Stimulated activated CD8-positive, alpha-beta memory T cell treated with anti-CD3 and anti-CD28 coated beads, Interleukin-12 subunit alpha, Interleukin-12 subunit beta, amount 100 ng/mL, for 24 hours (primary cell): ENCODE measurements at regions not wholly inside any gene's neighbourhood (a gene's known extent, or its start where the extent isn't known, plus 50 kb on each side); places are given as distances from the start of the nearest gene placed in this dataset.
A peak's percentile ranks its signal among the peaks of the same experiment; 100 is the strongest.

Source experiments
- DNase-seq: peaks from one replicate; pipeline ENCODE4 v3.0.0-alpha.2; 2020; ENCODE audit errors: extremely low read depth

DNA sequence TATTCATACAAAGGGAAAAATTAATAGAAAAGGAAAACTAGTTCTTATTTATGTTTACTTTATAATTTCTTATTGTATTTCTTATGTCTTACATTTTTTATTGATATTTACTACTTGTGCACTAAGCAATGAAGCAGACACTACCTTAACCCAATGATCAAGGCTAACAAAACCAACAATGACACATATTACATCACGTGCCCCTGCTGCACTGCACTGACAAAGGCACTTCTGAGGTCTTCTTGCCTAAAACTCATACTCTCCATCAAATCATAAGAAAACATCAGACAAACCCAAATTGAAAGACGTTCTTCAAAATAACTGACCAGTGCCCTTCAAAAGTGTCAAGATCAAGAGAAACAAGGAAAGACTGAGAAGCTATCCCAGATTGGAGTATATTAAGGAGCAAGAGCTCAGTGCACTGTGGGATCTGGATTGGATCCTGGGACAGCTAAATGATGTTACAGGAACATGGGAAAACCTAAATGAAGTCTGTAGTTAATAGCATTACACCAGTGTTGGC lies 230.9 kb downstream of the AUH start:
- no peak for DNase-seq

DNA sequence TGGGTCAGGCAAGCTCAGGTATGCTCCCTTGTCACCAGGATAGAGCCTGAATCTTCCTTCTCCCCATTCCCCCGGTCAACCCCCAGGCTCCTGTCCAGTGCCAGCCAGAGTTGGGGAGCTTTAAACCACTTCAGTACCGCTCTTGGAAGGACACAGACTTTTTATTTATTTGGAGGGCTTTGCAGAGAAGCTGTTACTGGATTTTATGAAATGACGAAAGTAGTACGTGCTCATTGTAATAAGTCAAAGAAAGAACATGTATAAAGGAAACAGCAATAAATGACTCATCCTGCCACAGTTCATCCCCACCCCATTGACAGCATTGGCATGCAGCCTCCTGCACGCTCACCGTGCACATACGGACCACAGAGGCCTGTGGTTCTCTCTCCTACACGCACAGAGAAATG lies 230.3 kb downstream of the AUH start:
- peak; percentile 56 for DNase-seq

DNA sequence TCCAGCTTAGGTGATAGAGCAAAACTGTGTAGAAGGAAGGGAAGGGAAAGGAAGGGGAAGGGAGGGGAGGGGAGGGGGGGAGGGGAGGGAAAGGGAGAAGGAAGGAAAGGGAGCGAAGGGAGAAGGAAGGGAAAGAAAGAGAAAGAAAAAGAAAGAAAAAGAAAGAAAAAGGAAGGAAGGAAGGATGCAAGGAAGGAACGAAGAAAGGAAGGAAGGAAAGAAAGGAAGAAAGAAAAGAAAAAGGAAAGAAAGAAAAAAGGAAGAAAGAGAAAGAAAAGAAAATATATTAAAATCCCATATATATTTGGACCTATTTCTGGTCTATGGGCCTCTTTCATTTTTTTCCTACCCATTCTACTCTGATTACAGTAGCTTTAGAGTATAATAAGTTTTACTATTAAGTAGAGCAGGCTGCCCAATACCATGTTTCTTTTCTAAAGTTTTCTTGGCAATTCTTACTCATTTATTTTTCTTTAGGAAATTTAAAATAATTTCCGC lies 229.1 kb downstream of the AUH start:
- no peak for DNase-seq

DNA sequence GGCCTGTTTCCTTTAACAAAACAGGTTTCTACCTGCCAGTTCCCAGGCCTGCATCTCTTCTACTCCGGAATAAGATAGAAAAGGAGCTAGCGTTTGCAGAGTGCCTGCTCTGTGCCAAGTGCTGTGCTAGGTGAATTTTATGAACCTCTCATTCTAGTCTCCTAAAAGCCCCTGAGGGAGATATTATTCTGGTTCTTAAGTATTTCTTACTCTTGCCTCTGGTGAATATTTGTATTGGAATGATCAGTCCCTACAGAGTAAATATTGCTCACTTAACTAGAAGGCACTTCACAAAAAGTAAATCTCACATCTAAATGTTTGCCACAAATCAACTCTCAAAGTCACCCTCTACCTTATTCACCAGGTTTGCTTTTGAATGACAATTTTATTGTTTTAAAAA lies 227.1 kb downstream of the AUH start:
- no peak for DNase-seq

DNA sequence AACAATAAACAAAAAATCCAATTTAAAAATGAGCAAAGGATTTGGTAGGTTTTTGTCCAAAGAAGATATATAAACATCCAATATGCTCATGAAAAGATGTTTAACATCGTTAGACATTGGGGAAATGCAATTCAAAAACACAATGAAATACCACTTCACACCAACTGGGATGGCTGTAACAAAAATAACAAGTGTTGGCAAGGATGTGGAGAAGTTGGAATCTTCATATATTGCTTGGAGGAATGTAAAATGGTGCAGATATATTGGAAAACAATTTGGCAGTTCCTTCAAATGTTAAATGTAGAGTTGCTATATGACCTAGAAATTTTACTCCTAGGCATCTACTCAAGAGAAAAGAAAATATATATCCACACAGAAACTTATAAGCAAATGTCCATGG lies 224.3 kb downstream of the AUH start:
- no peak for DNase-seq

DNA sequence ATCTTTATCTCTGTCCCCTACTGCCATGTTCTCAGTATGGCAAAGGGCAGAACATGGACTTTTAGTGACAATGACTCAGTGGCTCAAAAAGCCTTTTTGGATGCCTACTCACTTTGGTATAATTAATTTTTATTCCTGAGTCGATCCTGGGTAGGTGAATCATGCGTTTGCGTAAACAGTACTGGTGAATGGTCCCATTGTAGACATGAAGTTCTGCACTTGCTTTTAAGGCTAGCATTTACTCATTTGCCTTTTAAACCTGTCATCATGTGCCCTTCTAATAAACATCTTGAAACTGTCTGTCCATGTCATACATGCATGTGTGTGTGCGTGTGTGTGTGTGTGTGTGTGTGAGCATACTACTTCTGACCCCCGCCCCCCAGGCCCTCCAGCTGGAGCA lies 223.0 kb downstream of the AUH start:
- DNase-seq, result no peak

DNA sequence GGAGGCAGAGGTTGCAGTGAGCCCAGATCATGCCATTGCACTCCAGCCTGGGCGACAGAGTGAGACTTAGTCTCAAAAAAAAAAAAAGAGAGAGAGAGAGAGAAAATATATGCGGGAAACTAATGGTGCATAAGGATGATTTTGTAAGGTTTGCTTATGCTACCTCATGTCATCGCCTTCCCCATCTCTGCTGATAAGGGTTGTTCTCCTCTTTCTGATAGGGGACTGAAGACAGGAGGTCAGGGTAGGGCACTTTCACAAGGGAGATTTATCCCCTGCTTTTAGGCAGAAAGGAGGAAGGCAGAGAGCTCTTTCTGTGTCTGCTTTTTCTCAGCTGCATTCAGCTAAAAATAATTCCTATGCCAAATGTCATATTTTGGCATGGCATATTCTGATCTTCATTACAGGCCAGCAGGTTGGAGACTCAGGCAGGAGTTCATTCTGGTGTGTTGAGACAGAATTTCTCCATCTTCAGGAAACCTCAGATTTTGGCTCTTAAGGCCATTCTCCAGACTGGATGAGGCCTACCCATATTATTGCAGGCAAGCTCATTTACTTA lies 220.2 kb downstream of the AUH start:
- DNase-seq, result no peak

DNA sequence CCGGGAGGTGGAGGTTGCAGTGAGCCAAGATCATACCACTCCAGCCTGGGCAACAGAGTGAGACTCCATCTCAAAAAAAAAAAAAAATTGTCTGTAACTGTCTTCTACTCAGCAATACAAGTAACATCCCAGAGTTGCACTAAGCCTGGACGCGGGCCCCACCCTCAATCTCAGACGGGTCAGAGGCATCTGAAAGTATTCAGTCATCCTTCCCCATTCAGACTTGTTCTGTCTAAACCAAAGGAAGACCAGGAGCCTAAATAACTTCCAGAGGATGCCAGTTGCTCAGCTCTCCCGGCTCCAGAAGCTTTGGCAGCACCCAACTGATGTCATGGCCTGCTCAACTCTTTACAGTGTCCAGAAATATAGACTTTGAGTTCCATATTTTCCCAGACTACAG lies 218.6 kb downstream of the AUH start:
- no peak for DNase-seq

DNA sequence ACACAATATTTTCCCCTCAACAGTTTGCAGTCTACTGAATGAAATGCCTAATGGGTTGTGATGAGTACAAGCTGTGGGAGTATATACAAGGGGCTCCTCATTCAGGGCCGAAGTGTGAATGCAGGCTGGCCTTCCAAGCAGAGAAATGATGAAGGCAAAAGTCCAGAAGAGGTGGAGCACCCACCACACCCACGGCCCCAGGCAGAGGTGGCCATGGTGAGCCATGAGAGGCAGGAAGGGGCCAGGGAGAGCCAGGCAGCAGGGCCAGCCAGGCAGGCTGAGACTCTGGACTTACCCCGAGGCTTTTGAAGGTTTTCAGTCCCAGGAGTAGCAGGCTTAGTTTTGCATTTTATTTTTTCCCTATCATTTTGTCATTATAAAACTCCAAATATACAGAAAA lies 218.1 kb downstream of the AUH start:
- DNase-seq, result no peak

DNA sequence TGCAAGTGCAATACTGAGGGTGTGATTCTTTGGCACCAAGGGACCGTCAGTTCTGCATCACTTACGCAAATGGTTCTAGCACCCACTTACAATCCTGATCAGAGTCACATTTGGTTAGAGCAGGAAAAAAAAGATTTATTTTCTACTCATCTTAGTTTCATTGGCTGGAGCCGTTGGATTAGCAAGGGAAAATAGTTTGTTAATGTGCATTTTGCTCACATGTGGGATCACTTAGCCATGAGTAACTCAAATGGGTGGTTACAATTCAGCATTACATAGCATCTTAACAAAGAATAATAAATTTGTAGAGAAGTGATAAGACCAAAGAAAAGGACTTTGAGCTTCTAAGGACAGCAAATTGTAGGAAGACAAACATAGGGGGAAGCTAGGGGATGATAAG lies 216.9 kb downstream of the AUH start:
- no peak for DNase-seq

DNA sequence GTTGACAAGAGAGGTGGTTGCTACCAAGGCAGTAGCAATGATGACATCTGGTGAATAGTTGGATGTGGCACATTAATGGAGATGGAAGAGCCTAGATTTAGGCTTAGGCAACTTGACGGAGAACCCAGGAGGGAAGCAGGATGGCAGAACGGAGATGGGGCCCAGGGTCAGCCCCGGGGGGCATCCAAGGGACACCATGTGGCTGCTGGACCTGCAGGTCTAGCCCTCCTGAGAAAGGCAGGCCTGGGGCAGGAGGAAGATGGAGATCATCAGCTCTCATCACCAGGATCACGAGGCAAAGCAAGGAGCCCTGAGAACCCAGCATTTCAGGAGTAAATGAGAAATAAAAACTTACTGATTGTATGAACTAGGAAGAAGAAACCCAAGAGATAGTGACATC lies 216.2 kb downstream of the AUH start:
- no peak for DNase-seq

DNA sequence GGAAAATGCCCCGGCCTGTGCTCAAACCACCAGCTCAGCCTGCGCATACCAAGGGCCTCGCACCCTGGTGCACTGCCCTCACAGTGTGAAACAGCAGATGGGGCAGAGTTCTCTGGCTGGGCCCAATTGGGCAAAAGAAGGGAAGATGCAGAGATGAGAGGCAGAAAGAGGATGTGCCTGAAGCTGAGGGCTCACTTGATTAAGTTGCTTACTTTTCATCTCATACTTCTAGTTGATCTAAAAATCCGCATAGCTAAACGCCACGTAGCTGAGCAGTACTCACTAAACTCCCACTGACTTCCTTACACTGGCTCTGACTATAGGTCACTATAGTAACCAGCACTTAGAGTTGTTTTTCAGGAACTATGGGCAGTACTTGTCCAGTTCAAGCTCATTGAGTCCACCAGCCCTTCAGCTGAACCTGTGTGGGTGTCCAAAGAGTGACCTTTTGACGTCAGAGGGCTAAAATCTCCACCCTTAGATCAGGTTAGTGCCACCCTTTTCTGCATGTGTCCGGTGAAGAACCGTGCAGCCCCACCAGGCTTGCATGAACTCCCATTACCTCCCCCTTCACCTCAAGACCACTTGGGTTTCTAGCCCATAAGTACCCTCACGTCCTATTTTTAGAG lies 215.2 kb downstream of the AUH start:
- DNase-seq, result no peak

DNA sequence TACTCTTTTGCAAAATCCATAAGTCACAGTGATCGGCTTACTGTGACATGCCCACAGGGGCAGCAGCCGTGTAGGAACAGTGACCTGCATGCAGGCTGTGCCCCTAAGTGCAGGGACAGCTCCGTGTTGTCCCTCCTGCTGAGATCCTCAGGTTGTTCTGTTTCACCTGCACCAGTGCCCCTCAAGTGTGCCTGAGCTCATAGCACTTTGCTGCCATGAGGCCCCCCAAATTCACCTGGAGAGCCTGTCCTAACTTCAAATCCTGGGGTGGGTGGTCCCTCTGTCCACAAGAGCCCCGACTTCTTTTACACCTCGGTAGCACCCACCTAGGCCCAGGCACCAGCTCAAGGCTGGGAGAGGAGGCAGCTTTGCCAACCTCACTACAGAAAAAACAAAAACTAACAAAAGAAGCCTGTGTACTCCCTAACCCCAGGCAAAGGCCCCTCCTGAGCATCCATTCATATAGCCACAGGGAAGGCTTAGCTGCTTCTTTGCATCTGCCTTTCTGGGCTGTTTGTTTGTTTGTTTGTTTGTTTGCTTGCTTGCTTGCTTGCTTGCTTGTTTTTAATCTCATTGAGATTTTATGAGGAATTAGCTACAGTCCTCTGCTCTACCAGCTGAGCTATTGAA lies 214.5 kb downstream of the AUH start:
- no peak for DNase-seq

DNA sequence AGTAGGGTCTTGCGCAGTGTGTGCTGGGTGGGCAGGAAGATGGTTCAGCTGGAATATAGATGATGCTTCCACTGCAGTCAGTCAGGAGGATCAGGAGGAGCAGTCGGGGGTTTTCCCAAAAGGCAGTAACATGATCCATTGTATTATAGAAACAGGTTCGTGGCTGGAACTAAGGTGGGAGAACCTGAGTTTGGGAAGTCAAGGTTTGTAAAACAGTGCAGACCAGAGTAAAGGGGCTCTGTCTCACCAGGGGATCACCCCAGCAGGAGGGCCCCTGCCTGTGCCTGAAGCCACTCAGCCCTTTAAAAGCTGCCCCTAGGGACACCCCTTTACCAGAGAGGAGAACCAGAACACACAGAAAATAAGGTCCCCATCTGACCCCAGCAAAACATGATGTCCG lies 213.4 kb downstream of the AUH start:
- DNase-seq, result no peak

DNA sequence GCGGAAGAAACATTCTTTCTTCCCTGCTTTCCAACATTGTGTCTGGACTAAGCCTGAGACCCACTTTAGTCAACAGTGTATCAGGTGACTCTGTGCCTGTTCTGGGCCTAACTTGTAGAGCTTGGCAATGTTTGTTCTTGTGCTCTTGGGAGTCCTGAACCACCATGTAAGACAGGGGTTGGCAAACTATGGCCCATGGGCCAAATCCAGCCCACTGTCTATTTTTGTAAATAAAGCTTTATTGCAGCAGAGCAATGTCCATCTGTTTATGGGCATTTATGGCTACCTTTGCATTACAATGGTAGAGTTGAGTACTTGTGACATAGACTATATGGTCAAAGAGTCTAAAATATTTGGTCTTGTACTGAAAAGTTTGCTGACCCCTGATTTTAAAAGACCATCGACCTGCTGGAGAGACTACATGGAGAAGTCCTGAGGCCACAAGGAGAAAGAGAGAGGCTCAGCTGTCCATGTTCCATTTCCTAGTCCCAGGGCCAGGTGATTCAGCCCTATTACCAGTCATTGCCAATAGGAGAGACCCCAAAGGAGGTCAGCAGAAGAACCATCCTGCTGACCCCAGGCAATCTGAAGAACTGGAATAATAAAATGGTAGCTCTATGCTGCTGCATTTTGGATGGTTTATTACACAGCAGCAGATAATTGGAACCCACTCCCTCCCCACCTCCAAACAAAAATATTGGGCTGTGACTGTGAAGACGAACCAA lies 211.3 kb downstream of the AUH start:
- no peak for DNase-seq

DNA sequence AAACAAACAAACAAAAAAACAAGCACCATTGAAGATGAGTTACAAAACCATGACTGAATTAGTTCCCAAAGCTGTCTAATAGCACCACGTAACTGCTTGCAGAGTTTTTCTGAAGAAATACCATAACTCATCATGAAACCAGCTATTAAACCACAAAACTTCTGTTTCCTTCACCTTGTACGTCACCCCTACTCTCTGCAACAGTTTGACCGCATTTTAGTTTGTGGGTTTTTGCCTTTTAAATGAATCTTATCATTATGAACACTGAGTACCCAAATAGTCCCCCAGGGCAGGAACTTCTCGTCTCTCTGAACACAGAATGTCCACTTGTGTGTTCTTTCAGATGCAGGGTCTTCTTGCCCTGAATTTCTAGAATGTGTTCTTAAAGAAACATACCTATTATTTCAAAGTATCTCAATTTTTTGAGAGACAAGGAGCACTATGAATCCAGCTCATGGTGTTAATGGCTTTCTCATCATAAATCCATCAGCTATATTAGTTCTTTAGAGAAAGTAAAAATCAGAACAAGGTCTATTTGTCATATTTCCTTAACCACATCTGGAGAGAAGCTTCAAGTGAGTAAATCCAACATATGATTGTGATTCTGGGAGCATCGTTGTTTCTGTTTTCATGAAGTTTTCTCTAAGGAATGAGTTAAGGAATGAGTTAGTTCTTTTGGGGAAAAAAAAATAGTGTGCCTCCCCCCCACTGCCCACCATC lies 210.6 kb downstream of the AUH start:
- DNase-seq, result no peak

DNA sequence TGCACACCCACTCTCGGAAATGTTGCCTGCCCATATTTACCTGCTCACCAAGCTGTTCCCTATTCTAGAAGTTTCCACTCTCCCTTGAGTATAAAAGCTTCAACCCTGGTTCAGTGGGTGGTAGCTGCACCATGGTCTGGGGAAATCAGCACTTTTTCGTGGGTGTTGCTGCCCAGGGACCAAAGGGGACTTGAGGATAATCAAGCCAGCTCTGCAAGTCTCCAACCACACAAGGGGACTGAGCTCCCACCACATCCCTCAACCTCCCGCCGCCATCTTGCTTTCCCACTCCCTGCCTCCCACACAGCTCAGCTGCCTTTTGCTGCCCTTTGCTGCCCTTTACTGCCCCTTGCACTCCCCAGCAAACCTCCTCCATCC lies 210.0 kb downstream of the AUH start:
- DNase-seq, result no peak

DNA sequence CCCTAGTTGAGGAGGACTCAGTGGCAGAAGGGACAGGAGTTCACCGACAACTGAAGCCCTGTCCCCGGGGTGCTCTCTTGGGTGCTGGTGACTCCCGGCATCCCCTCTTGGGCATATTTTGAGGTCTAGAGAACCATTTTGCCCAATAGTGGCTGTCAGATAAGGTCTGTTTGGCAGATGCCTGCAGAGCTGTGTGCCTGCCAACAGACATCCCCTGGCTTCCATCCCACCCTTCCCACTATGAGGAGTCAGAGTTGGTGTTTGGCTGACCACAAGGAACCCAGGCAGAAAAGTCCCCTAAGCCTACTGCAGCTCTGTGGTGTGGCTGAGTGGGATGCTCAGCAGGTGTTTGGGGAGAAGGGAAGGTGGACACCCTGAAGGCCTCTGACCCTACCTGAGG lies 207.0 kb downstream of the AUH start:
- DNase-seq, result no peak

DNA sequence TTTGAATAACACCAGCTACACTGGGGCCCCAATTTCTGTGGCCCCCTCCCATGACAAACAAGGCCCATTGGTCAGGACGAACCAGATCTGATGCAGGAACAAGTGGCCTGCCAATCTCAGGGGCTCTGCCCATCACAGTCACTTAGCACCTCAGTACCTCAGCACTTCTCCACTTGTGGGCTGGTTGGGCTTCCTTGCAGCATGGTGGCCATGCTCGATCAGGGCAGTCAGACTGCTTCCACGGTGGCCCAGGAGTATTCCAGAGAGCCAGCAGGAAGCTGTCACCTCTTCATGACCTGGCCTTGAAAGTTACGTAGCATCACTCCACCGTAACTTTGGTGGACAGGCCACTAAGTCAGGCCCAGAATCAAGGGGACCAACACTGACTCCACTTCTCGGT lies 206.5 kb downstream of the AUH start:
- DNase-seq, result no peak

DNA sequence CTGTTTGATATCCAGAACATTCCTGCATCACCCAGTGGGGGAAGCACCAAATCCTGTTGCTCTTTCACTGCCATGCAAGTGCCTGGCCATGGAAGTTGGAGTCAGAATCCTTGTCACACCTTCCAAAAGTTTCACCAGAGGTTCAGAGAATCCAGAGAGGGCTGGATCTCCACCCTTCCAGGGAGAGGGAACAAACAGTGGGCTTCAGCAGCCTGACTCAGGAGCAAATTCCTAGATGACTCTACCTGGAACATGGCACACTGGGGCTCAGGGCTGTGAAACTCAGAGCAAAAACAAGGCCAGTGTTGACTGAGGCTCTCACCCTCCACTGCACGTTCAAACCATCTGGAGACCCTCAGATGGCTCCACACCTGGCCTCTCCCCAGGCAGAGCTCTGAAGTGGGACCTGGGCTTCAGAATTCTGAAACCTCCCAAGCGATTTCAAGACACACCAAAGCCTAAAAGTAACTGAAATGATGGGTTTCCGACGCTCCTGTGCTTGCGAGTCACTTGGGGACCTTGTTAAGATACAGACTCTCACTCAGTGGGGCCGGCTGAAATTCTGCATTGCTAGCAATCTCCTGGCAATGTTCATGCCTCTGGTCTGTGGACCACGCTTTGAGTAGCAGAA lies 205.9 kb downstream of the AUH start:
- no peak for DNase-seq

DNA sequence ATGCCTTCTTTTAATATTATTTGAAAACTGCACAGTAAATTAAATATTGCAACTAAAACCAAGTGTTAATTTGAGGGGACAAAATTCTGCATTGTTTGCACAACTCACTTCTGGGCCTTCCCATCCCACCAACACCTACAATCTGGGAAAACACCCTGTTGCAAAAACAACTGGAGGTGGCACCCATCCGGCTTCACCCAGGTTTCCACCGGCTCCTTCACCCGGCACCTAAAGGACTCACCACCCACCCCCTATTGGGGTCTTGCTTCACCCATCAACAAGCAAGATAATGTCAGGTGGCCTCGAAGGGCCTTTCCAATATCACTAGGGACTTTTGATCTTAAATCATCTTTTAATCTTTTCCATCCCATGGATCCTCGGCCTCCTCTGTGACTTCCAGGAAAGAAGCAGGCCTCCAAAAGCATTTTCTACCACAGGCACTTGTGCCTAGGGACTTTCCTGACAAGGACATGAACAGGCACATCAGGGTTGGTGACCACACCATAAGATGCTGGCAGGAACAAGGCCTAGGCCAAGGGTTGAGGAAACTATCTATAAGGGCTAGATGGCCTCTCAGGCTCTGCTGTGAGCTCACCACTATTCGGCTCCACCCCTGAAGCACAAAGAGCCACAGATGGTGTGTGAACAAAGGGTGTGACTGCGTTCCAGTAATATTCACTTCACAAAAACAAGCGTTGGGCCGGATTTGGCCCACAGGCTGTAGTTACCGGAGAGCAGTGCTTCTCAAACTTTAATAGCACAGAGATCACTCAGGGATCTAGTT lies 205.1 kb downstream of the AUH start:
- no peak for DNase-seq
